ENCODE measurements at regions not wholly inside any gene's neighbourhood (a gene's known extent, or its start where the extent isn't known, plus 50 kb on each side); places are given as distances from the start of the nearest gene placed in this dataset.

- TF ChIP-seq CTCF (IDR thresholded peaks at IDR 0.05; ENCODE audit: low read depth, low read length, missing input control) (no peak), MAX (IDR thresholded peaks at IDR 0.05) (no peak), TAF1 (conservative IDR thresholded peaks at IDR 0.05) (no peak), RAD21 (IDR thresholded peaks at IDR 0.05) (no peak), JUND (IDR thresholded peaks at IDR 0.05) (no peak), REST (IDR thresholded peaks at IDR 0.05) (no peak), FOXA1 (IDR thresholded peaks at IDR 0.05) (no peak), HNF4A (conservative IDR thresholded peaks at IDR 0.05) (no peak), ATF3 (IDR thresholded peaks at IDR 0.05) (no peak), EGR1 (IDR thresholded peaks at IDR 0.05; ENCODE audit: low read depth in 2 of 2) (no peak)
Observed at GRCh38 chr13:100794575-100794974, 120.0 kb upstream of the TMTC4 start.

Measured in liver (tissue), 3 donors.